H9 (cell line): ENCODE measurements at regions not wholly inside any gene's neighbourhood (a gene's known extent, or its start where the extent isn't known, plus 50 kb on each side); places are given as distances from the start of the nearest gene placed in this dataset.

Experiments used
- DNase-seq: peaks from one replicate; pipeline ENCODE4 v3.0.0-alpha.2; 2017
- H2AFZ ChIP-seq: one replicate; pipeline ENCODE4 v1.6.1; 2013; ENCODE audit warnings: mild to moderate bottlenecking, low read length, control low read depth, moderate library complexity
- H2AK5ac ChIP-seq: 2 replicates; pipeline ENCODE4 v1.6.1; 2013; ENCODE audit warnings: low read length, control low read depth, mixed read lengths; ENCODE audit not compliant: insufficient read length
- H2BK120ac ChIP-seq: one replicate; pipeline ENCODE4 v1.6.1; 2013; ENCODE audit warnings: low read depth, mild to moderate bottlenecking, low read length, control low read depth, inconsistent platforms; ENCODE audit not compliant: poor library complexity, severe bottlenecking
- H2BK12ac ChIP-seq: 2 replicates; pipeline ENCODE4 v1.6.1; 2013; ENCODE audit warnings: low read length, control low read depth, mixed read lengths, low read depth; ENCODE audit not compliant: insufficient read length
- H2BK15ac ChIP-seq: 2 replicates; pipeline ENCODE4 v1.6.1; 2013; ENCODE audit warnings: low read depth, low read length, control low read depth
- H2BK20ac ChIP-seq: one replicate; pipeline ENCODE4 v1.6.1; 2013; ENCODE audit warnings: low read depth, mild to moderate bottlenecking, low read length, control low read depth, inconsistent platforms; ENCODE audit not compliant: poor library complexity, severe bottlenecking
- H2BK5ac ChIP-seq: 2 replicates; pipeline ENCODE4 v1.6.1; 2013; ENCODE audit warnings: low read length, control low read depth, mixed read lengths; ENCODE audit not compliant: insufficient read length
- H3K14ac ChIP-seq: 2 replicates; pipeline ENCODE4 v1.6.1; 2013; ENCODE audit warnings: low read length, control low read depth; ENCODE audit not compliant: insufficient read depth
- H3K18ac ChIP-seq: 2 replicates; pipeline ENCODE4 v1.6.1; 2013; ENCODE audit warnings: low read depth, mild to moderate bottlenecking, mixed read lengths, low read length, control low read depth; ENCODE audit not compliant: insufficient read length
- H3K23ac ChIP-seq: 2 replicates; pipeline ENCODE4 v1.6.1; 2013; ENCODE audit warnings: low read length, control low read depth, mixed read lengths, low read depth; ENCODE audit not compliant: insufficient read length
- H3K23me2 ChIP-seq: 2 replicates; pipeline ENCODE4 v1.6.1; 2013; ENCODE audit warnings: low read depth, mild to moderate bottlenecking, mixed read lengths, low read length, control low read depth; ENCODE audit not compliant: insufficient read length, poor library complexity, severe bottlenecking
- H3K27ac ChIP-seq: 2 replicates; pipeline ENCODE4 v1.5.1; 2013; ENCODE audit warnings: low read length, control low read depth, mixed read lengths, low read depth; ENCODE audit not compliant: insufficient read length
- H3K27me3 ChIP-seq: 2 replicates; pipeline ENCODE4 v1.6.1; 2013; ENCODE audit warnings: low read length, control low read depth, inconsistent platforms; ENCODE audit not compliant: insufficient read depth
- H3K4ac ChIP-seq: 2 replicates; pipeline ENCODE4 v1.6.1; 2013; ENCODE audit warnings: low read depth, mild to moderate bottlenecking, control low read depth, inconsistent platforms, low read length, moderate library complexity
- H3K4me1 ChIP-seq: 2 replicates; pipeline ENCODE4 v1.6.1; 2013; ENCODE audit warnings: low read length, control low read depth, inconsistent platforms; ENCODE audit not compliant: insufficient read depth
- H3K4me2 ChIP-seq: 2 replicates; pipeline ENCODE4 v1.6.1; 2013; ENCODE audit warnings: low read length, control low read depth, mixed read lengths; ENCODE audit not compliant: insufficient read length, insufficient read depth
- H3K56ac ChIP-seq: 2 replicates; pipeline ENCODE4 v1.6.1; 2013; ENCODE audit warnings: low read depth, mild to moderate bottlenecking, mixed read lengths, low read length, control low read depth; ENCODE audit not compliant: insufficient read length
- H3K79me1 ChIP-seq: 2 replicates; pipeline ENCODE4 v1.6.1; 2013; ENCODE audit warnings: low read depth, mild to moderate bottlenecking, moderate library complexity, low read length, control low read depth, inconsistent platforms; ENCODE audit not compliant: insufficient read depth, poor library complexity, severe bottlenecking
- H3K79me2 ChIP-seq: 2 replicates; pipeline ENCODE4 v1.6.1; 2013; ENCODE audit warnings: low read length, control low read depth, inconsistent platforms; ENCODE audit not compliant: insufficient read depth
- H3K9ac ChIP-seq: 2 replicates; pipeline ENCODE4 v1.6.1; 2013; ENCODE audit warnings: low read length, control low read depth, mixed read lengths; ENCODE audit not compliant: insufficient read length; ENCODE audit errors: extremely low read depth
- H3K9me3 ChIP-seq: one replicate; pipeline ENCODE4 v1.6.1; 2013; ENCODE audit warnings: low read depth, low read length, inconsistent platforms; ENCODE audit not compliant: control insufficient read depth
- H3T11ph ChIP-seq: one replicate; pipeline ENCODE4 v1.6.1; 2013; ENCODE audit warnings: mild to moderate bottlenecking, low read length, control low read depth, inconsistent platforms
- H4K20me1 ChIP-seq: one replicate; pipeline ENCODE4 v1.6.1; 2013; ENCODE audit not compliant: control insufficient read depth, insufficient read length, insufficient read depth
- H4K5ac ChIP-seq: 2 replicates; pipeline ENCODE4 v1.6.1; 2013; ENCODE audit warnings: low read depth, mild to moderate bottlenecking, mixed read lengths, low read length, control low read depth; ENCODE audit not compliant: insufficient read length
- H4K8ac ChIP-seq: replicated peaks from 2 replicates; pipeline ENCODE4 v1.6.1; 2013; ENCODE audit warnings: low read length, control low read depth, mixed read lengths, low read depth; ENCODE audit not compliant: insufficient read length
- H4K91ac ChIP-seq: 2 replicates; pipeline ENCODE4 v1.6.1; 2013; ENCODE audit warnings: low read depth, mild to moderate bottlenecking, moderate library complexity, mixed read lengths, low read length, control low read depth; ENCODE audit not compliant: insufficient read length
- H3K27ac Mint-ChIP-seq, 3 experiments: 2 replicates in 2 of 3; 3 replicates in 1 of 3; pipeline ENCODE4 v1.8.0; 2020 to 2021; ENCODE audit warnings: mixed read lengths in 3 of 3, mild to moderate bottlenecking in 1 of 3, moderate library complexity in 1 of 3
- H3K27me3 Mint-ChIP-seq: 2 replicates; pipeline ENCODE4 v1.8.0; 2021; ENCODE audit warnings: low read depth, mild to moderate bottlenecking, moderate library complexity, mixed read lengths
- H3K36me3 Mint-ChIP-seq, 3 experiments: 2 replicates in 2 of 3; 3 replicates in 1 of 3; pipeline ENCODE4 v1.8.0; 2020 to 2021; ENCODE audit warnings: low read depth in 3 of 3, mixed read lengths in 3 of 3; ENCODE audit not compliant: insufficient read depth in 1 of 3
- H3K4me1 Mint-ChIP-seq, 2 experiments: 2 replicates each; pipeline ENCODE4 v1.8.0; 2020; ENCODE audit warnings: mixed read lengths in 2 of 2
- H3K4me3 Mint-ChIP-seq, 2 experiments: 2 replicates in 1 of 2; 3 replicates in 1 of 2; pipeline ENCODE4 v1.8.0; 2020 to 2021; ENCODE audit warnings: mild to moderate bottlenecking in 2 of 2, mixed read lengths in 2 of 2, moderate library complexity in 1 of 2
- H3K9me3 Mint-ChIP-seq, 2 experiments: 2 replicates in 1 of 2; 3 replicates in 1 of 2; pipeline ENCODE4 v1.8.0; 2020; ENCODE audit warnings: mild to moderate bottlenecking in 2 of 2, mixed read lengths in 2 of 2, moderate library complexity in 1 of 2
- CTCF ChIP-seq: fragments of 200-600 bp; sonication (generic); conservative IDR thresholded peaks from 3 replicates; pipeline ENCODE4 v1.8.0; 2021; ENCODE audit warnings: antibody characterized with exemption, mild to moderate bottlenecking

- no peaks in the 10 kb centered on the region for H3K79me1 ChIP-seq
- H3K9me3 ChIP-seq, result no peaks in the 10 kb centered on the region
- H3K27ac ChIP-seq, result no peak overlapping the region
- H3K23me2 ChIP-seq, result no peaks in the 10 kb centered on the region
- TF ChIP-seq CTCF, result no peak
- H3K14ac ChIP-seq, result no peak overlapping the region
- no peak overlapping the region for H2BK20ac ChIP-seq
- no peak overlapping the region for H2BK5ac ChIP-seq
- no peak overlapping the region for H2BK120ac ChIP-seq
- no peaks in the 10 kb centered on the region for H3K4me1 ChIP-seq
- Mint-ChIP-seq H3K9me3 (no peaks in the 10 kb centered on the region), H3K4me1 (no peaks in the 10 kb centered on the region), H3K27ac (no peak overlapping the region), H3K4me3 (no peak overlapping the region), H3K36me3 (no peaks in the 10 kb centered on the region), H3K27me3 (no peaks in the 10 kb centered on the region)
- no peak overlapping the region for H3K4ac ChIP-seq
- no peak overlapping the region for H4K91ac ChIP-seq
- H2BK15ac ChIP-seq, result no peak overlapping the region
- H3K18ac ChIP-seq, result no peak overlapping the region
- no peak overlapping the region for H2AK5ac ChIP-seq
- H3K9ac ChIP-seq, result no peak overlapping the region
- no peaks in the 10 kb centered on the region for H3K27me3 ChIP-seq
- no peak overlapping the region for H3T11ph ChIP-seq
- H3K23ac ChIP-seq, result no peak overlapping the region
- no peak overlapping the region for H3K4me2 ChIP-seq
- H3K56ac ChIP-seq, result no peak overlapping the region
- no peak overlapping the region for H4K8ac ChIP-seq
- H4K20me1 ChIP-seq, result no peaks in the 10 kb centered on the region
- H4K5ac ChIP-seq, result no peak overlapping the region
- H2BK12ac ChIP-seq, result no peak overlapping the region
- H3K79me2 ChIP-seq, result no peaks in the 10 kb centered on the region
- DNase-seq, result no peak
- H2AFZ ChIP-seq, result no peak overlapping the region
Observed at GRCh38 chr6:54037277-54037779, 73.9 kb upstream of the MLIP start.
